H1 (cell line): ENCODE measurements at regions not wholly inside any gene's neighbourhood (a gene's known extent, or its start where the extent isn't known, plus 50 kb on each side); places are given as distances from the start of the nearest gene placed in this dataset.

Source experiments
- CEBPB ChIP-seq: IDR thresholded peaks from 2 replicates; pipeline ENCODE4 v1.6.1; 2012; ENCODE audit warnings: low read depth, low read length
- CTCF ChIP-seq, 3 experiments: IDR thresholded peaks; 1 replicate in 2 of 3; 2 replicates in 1 of 3; pipeline versions ENCODE4 v1.5.1 to v1.6.1; 2011; ENCODE audit warnings: low read length in 3 of 3, mild to moderate bottlenecking in 3 of 3, inconsistent platforms in 2 of 3, low read depth in 1 of 3, moderate library complexity in 1 of 3; ENCODE audit not compliant: insufficient read depth in 1 of 3; ENCODE audit errors: control extremely low read depth in 1 of 3
- GABPA ChIP-seq: IDR thresholded peaks from 2 replicates; pipeline ENCODE4 v1.6.1; 2011; ENCODE audit warnings: mild to moderate bottlenecking, low read length, moderate library complexity, borderline replicate concordance; ENCODE audit not compliant: insufficient read depth
- HDAC2 ChIP-seq, 2 experiments: fragments of 300-600 bp in 1 of 2; sonication (generic) in 1 of 2; IDR thresholded peaks; 2 replicates each; pipeline ENCODE4 v1.6.1; 2011 to 2012; ENCODE audit warnings: low read depth in 2 of 2, low read length in 2 of 2, mild to moderate bottlenecking in 2 of 2, moderate library complexity in 2 of 2, borderline replicate concordance in 1 of 2, inconsistent platforms in 1 of 2
- PHF8 ChIP-seq: fragments of 200-600 bp; sonication (generic); conservative IDR thresholded peaks from 2 replicates; pipeline ENCODE4 v1.7.1; 2012; ENCODE audit warnings: low read depth, mild to moderate bottlenecking, inconsistent platforms, low read length, moderate library complexity
- POLR2A ChIP-seq, 2 experiments: IDR thresholded peaks; 1 replicate in 1 of 2; 2 replicates in 1 of 2; pipeline ENCODE4 v1.6.1; 2011; ENCODE audit warnings: low read depth in 2 of 2, low read length in 2 of 2, mild to moderate bottlenecking in 2 of 2; ENCODE audit errors: control extremely low read depth in 1 of 2
- POLR2AphosphoS5 ChIP-seq: IDR thresholded peaks from 2 replicates; pipeline ENCODE4 v1.6.1; 2011; ENCODE audit warnings: low read depth, low read length
- RNF2 ChIP-seq: fragments of 200-900, 300-1000 bp; sonication (generic); IDR thresholded peaks from 2 replicates; pipeline ENCODE4 v1.7.1; 2016; ENCODE audit warnings: borderline replicate concordance, low read depth, mild to moderate bottlenecking, antibody characterized with exemption, low read length; ENCODE audit not compliant: poor library complexity, severe bottlenecking; ENCODE audit errors: missing control alignments
- USF2 ChIP-seq: IDR thresholded peaks from 2 replicates; pipeline ENCODE4 v1.6.1; 2011; ENCODE audit warnings: low read length, improper control_type of control experiment
- ZNF274 ChIP-seq: IDR thresholded peaks from 2 replicates; pipeline ENCODE4 v1.7.0; 2012; ENCODE audit warnings: low read length, borderline replicate concordance; ENCODE audit errors: extremely low read depth
- TF ChIP-seq, protein P1 (sequence below): IDR thresholded peaks from 2 replicates; pipeline ENCODE4 v1.6.1; 2012; ENCODE audit warnings: low read length, inconsistent platforms
- TF ChIP-seq, protein P2 (sequence below): fragments of 300-600 bp; sonication (generic); IDR thresholded peaks from 2 replicates; pipeline ENCODE4 v1.7.1; 2012; ENCODE audit warnings: low read length, moderate library complexity, mild to moderate bottlenecking, inconsistent platforms; ENCODE audit not compliant: insufficient replicate concordance

GRCh38 chr7:11266101-11266500 is 292.4 kb downstream of the PHF14 start:
- TF ChIP-seq CTCF (IDR thresholded peaks at IDR 0.05; ENCODE audit: control extremely low read depth in 1 of 3, insufficient read depth in 1 of 3, low read depth in 1 of 3, low read length in 3 of 3) (no peak), PHF8 (no peak), CEBPB (no peak), HDAC2 (IDR thresholded peaks at IDR 0.05; ENCODE audit: borderline replicate concordance in 1 of 2, low read depth in 2 of 2, low read length in 2 of 2) (no peak), GABPA (no peak), RNF2 (no peak), ZNF274 (no peak), POLR2AphosphoS5 (no peak), POLR2A (IDR thresholded peaks at IDR 0.05; ENCODE audit: control extremely low read depth in 1 of 2, low read depth in 2 of 2, low read length in 2 of 2) (no peak), USF2 (no peak)
- TF ChIP-seq, protein P1, sequence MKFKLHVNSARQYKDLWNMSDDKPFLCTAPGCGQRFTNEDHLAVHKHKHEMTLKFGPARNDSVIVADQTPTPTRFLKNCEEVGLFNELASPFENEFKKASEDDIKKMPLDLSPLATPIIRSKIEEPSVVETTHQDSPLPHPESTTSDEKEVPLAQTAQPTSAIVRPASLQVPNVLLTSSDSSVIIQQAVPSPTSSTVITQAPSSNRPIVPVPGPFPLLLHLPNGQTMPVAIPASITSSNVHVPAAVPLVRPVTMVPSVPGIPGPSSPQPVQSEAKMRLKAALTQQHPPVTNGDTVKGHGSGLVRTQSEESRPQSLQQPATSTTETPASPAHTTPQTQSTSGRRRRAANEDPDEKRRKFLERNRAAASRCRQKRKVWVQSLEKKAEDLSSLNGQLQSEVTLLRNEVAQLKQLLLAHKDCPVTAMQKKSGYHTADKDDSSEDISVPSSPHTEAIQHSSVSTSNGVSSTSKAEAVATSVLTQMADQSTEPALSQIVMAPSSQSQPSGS, result no peak
- TF ChIP-seq, protein P2, sequence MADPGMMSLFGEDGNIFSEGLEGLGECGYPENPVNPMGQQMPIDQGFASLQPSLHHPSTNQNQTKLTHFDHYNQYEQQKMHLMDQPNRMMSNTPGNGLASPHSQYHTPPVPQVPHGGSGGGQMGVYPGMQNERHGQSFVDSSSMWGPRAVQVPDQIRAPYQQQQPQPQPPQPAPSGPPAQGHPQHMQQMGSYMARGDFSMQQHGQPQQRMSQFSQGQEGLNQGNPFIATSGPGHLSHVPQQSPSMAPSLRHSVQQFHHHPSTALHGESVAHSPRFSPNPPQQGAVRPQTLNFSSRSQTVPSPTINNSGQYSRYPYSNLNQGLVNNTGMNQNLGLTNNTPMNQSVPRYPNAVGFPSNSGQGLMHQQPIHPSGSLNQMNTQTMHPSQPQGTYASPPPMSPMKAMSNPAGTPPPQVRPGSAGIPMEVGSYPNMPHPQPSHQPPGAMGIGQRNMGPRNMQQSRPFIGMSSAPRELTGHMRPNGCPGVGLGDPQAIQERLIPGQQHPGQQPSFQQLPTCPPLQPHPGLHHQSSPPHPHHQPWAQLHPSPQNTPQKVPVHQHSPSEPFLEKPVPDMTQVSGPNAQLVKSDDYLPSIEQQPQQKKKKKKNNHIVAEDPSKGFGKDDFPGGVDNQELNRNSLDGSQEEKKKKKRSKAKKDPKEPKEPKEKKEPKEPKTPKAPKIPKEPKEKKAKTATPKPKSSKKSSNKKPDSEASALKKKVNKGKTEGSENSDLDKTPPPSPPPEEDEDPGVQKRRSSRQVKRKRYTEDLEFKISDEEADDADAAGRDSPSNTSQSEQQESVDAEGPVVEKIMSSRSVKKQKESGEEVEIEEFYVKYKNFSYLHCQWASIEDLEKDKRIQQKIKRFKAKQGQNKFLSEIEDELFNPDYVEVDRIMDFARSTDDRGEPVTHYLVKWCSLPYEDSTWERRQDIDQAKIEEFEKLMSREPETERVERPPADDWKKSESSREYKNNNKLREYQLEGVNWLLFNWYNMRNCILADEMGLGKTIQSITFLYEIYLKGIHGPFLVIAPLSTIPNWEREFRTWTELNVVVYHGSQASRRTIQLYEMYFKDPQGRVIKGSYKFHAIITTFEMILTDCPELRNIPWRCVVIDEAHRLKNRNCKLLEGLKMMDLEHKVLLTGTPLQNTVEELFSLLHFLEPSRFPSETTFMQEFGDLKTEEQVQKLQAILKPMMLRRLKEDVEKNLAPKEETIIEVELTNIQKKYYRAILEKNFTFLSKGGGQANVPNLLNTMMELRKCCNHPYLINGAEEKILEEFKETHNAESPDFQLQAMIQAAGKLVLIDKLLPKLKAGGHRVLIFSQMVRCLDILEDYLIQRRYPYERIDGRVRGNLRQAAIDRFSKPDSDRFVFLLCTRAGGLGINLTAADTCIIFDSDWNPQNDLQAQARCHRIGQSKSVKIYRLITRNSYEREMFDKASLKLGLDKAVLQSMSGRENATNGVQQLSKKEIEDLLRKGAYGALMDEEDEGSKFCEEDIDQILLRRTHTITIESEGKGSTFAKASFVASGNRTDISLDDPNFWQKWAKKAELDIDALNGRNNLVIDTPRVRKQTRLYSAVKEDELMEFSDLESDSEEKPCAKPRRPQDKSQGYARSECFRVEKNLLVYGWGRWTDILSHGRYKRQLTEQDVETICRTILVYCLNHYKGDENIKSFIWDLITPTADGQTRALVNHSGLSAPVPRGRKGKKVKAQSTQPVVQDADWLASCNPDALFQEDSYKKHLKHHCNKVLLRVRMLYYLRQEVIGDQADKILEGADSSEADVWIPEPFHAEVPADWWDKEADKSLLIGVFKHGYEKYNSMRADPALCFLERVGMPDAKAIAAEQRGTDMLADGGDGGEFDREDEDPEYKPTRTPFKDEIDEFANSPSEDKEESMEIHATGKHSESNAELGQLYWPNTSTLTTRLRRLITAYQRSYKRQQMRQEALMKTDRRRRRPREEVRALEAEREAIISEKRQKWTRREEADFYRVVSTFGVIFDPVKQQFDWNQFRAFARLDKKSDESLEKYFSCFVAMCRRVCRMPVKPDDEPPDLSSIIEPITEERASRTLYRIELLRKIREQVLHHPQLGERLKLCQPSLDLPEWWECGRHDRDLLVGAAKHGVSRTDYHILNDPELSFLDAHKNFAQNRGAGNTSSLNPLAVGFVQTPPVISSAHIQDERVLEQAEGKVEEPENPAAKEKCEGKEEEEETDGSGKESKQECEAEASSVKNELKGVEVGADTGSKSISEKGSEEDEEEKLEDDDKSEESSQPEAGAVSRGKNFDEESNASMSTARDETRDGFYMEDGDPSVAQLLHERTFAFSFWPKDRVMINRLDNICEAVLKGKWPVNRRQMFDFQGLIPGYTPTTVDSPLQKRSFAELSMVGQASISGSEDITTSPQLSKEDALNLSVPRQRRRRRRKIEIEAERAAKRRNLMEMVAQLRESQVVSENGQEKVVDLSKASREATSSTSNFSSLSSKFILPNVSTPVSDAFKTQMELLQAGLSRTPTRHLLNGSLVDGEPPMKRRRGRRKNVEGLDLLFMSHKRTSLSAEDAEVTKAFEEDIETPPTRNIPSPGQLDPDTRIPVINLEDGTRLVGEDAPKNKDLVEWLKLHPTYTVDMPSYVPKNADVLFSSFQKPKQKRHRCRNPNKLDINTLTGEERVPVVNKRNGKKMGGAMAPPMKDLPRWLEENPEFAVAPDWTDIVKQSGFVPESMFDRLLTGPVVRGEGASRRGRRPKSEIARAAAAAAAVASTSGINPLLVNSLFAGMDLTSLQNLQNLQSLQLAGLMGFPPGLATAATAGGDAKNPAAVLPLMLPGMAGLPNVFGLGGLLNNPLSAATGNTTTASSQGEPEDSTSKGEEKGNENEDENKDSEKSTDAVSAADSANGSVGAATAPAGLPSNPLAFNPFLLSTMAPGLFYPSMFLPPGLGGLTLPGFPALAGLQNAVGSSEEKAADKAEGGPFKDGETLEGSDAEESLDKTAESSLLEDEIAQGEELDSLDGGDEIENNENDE, result no peak
